HEK293T (cell line): ENCODE measurements at regions not wholly inside any gene's neighbourhood (a gene's known extent, or its start where the extent isn't known, plus 50 kb on each side); places are given as distances from the start of the nearest gene placed in this dataset.

Experiments
- CTCF ChIA-PET: fragments of 350-600 bp; formaldehyde crosslinking; extraction: SDS; loops from one replicate; lab custom pipeline; 2021; ENCODE audit warnings: antibody characterized with exemption, inconsistent platforms; lab: Yijun Ruan, JAX
- POLR2A ChIA-PET: fragments of 350-600 bp; formaldehyde crosslinking; extraction: SDS; loops from one replicate; lab custom pipeline; 2020; ENCODE audit warnings: antibody characterized with exemption, inconsistent platforms; lab: Yijun Ruan, JAX
- DNase-seq: peaks from one replicate; pipeline ENCODE4 v3.0.0; 2012; ENCODE audit warnings: mixed read lengths; ENCODE audit errors: extremely low spot score
- ARNT ChIP-seq: fragments of 450-650 bp; IDR thresholded peaks from 2 replicates; pipeline ENCODE4 v1.6.1; 2017; ENCODE audit warnings: mild to moderate bottlenecking
- BHLHE40 ChIP-seq: fragments of 450-650 bp; IDR thresholded peaks from 2 replicates; pipeline ENCODE4 v1.6.1; 2016; ENCODE audit warnings: mild to moderate bottlenecking, moderate library complexity, borderline replicate concordance
- CTBP1 ChIP-seq: fragments of 450-650 bp; IDR thresholded peaks from 2 replicates; pipeline ENCODE4 v1.6.1; 2016; ENCODE audit warnings: borderline replicate concordance
- ELF4 ChIP-seq: fragments of 450-650 bp; IDR thresholded peaks from 2 replicates; pipeline ENCODE4 v1.6.1; 2017; ENCODE audit warnings: antibody characterized with exemption
- FOXA1 ChIP-seq: fragments of 450-650 bp; IDR thresholded peaks from 2 replicates; pipeline ENCODE4 v1.6.1; 2016; ENCODE audit warnings: mild to moderate bottlenecking
- FOXK2 ChIP-seq: fragments of 450-650 bp; IDR thresholded peaks from 2 replicates; pipeline ENCODE4 v1.6.1; 2016; ENCODE audit warnings: mild to moderate bottlenecking
- FOXM1 ChIP-seq: fragments of 450-650 bp; IDR thresholded peaks from 2 replicates; pipeline ENCODE4 v1.6.1; 2017; ENCODE audit warnings: mild to moderate bottlenecking, borderline replicate concordance
- HDGF ChIP-seq: fragments of 450-650 bp; IDR thresholded peaks from 2 replicates; pipeline ENCODE4 v1.6.1; 2017; ENCODE audit warnings: antibody characterized with exemption, borderline replicate concordance
- L3MBTL2 ChIP-seq: fragments of 450-650 bp; conservative IDR thresholded peaks from 2 replicates; pipeline ENCODE4 v1.6.1; 2016; ENCODE audit warnings: mild to moderate bottlenecking
- LEF1 ChIP-seq: fragments of 450-650 bp; IDR thresholded peaks from 2 replicates; pipeline ENCODE4 v1.6.1; 2017; ENCODE audit warnings: mild to moderate bottlenecking, borderline replicate concordance
- NFRKB ChIP-seq: fragments of 450-650 bp; IDR thresholded peaks from 2 replicates; pipeline ENCODE4 v1.6.1; 2016; ENCODE audit warnings: mild to moderate bottlenecking, moderate library complexity
- PKNOX1 ChIP-seq: fragments of 450-650 bp; IDR thresholded peaks from 2 replicates; pipeline ENCODE4 v1.6.1; 2016
- SP1 ChIP-seq: fragments of 450-650 bp; IDR thresholded peaks from 2 replicates; pipeline ENCODE4 v1.6.1; 2017
- SUZ12 ChIP-seq: fragments of 450-650 bp; IDR thresholded peaks from 2 replicates; pipeline ENCODE4 v1.6.1; 2016; ENCODE audit warnings: mild to moderate bottlenecking
- TARDBP ChIP-seq: fragments of 450-650 bp; IDR thresholded peaks from 2 replicates; pipeline ENCODE4 v1.6.1; 2016
- ZNF384 ChIP-seq: fragments of 450-650 bp; IDR thresholded peaks from 2 replicates; pipeline ENCODE4 v1.6.1; 2016

DNA sequence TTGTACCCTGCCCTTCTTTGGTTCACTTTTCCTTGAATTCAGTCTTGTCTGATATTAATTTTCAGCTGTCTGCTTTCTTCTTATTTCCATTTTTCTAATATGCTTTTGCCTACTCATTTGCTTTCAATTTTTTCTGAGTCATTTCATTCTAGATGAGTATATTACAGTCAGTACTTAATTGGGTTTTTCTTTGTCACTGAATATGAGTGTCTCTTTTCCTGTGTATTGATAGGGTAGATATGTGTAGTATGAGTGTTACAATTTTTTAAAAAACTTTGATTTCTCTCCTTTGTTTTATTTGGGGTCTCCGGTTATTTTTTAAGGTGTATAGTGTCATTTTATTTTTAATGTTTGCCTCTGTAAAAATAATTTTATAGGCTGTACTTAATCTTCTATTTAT, 222.2 kb downstream of the IDS start:
- POLR2A ChIA-PET: no interaction called here
- CTCF ChIA-PET: no interaction called here
- DNase-seq: no peak
- TF ChIP-seq L3MBTL2 (no peak), LEF1 (no peak), ZNF384 (no peak), CTBP1 (no peak), NFRKB (no peak), BHLHE40 (no peak), ARNT (no peak), FOXM1 (no peak), PKNOX1 (no peak), FOXA1 (no peak)

DNA sequence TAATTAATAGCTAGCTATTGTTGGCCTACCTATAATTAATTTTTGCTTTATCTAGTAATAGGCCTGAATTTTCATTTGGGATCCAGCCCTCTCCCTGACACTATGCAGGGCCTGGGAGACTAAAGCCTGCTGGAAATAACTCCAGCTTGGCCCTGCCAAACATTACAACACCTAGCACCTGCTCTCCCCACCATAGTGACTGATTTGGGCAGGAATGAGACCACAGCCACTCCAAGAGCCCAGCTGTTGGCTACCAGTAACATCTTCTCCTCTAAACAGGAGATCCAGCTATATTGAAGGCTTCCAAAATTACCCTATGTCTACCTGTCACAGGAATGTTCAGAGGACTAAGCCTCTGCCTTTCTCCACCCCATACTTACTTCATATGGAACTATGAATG, 225.1 kb downstream of the IDS start:
- no peak for DNase-seq
- POLR2A ChIA-PET: no interaction called here
- CTCF ChIA-PET: no interaction called here
- TF ChIP-seq ZNF384: no peak
- TF ChIP-seq ARNT: no peak
- TF ChIP-seq FOXM1: no peak
- TF ChIP-seq SUZ12: no peak
- TF ChIP-seq LEF1: no peak
- no peak for TF ChIP-seq TARDBP
- no peak for TF ChIP-seq CTBP1
- no peak for TF ChIP-seq L3MBTL2

- no peak for TF ChIP-seq ARNT
- TF ChIP-seq ZNF384: no peak
- TF ChIP-seq ELF4: no peak
- TF ChIP-seq FOXM1: no peak
- no peak for TF ChIP-seq SUZ12
- TF ChIP-seq SP1: no peak
- no peak for TF ChIP-seq PKNOX1
- no peak for TF ChIP-seq L3MBTL2
- no peak for DNase-seq
- CTCF ChIA-PET: no interaction called here
- POLR2A ChIA-PET: no interaction called here
Measured at GRCh38 chrX:149275836-149276235, 229.3 kb downstream of the IDS start.

DNA sequence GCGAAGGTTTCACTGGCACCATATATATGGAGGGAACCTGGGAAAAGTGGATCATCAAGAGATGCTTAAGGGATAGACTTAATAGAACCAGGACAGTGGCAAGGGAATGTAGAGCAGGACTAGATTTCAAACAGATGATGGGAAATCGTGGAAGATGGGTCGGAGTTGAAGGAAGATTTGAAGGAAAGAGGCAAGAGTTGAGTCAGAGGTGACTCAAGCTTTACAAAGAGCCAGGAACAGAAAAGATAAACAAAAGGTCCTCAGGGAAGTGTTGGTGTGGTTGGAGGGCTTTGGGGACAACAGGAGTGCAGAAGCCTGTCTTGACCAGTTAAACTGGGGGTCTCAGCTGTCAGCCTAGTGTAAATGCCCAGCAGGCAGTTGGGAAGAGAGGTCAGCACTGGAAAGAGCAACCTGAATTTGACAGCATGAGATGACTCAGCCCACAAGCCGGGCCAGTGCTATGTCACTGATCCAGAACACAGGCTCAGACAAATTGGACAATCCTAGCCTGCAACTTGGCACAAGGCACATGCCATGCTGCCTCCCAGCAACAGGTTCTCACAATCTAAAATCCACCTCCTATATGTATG, 230.5 kb downstream of the IDS start:
- ChIA-PET CTCF (no interaction called here), POLR2A (no interaction called here)
- TF ChIP-seq BHLHE40 (no peak), LEF1 (no peak), FOXK2 (no peak), L3MBTL2 (no peak), ELF4 (no peak), FOXM1 (no peak), ZNF384 (no peak), FOXA1 (no peak), CTBP1 (no peak), NFRKB (no peak), SUZ12 (no peak), SP1 (no peak), ARNT (no peak), HDGF (no peak), TARDBP (no peak), PKNOX1 (no peak)
- no peak for DNase-seq

GRCh38 chrX:149272690-149273463, 232.2 kb downstream of the IDS start:
- ChIA-PET CTCF (no interaction called here), POLR2A (no interaction called here)
- no peak for DNase-seq
- TF ChIP-seq LEF1: no peak

DNA sequence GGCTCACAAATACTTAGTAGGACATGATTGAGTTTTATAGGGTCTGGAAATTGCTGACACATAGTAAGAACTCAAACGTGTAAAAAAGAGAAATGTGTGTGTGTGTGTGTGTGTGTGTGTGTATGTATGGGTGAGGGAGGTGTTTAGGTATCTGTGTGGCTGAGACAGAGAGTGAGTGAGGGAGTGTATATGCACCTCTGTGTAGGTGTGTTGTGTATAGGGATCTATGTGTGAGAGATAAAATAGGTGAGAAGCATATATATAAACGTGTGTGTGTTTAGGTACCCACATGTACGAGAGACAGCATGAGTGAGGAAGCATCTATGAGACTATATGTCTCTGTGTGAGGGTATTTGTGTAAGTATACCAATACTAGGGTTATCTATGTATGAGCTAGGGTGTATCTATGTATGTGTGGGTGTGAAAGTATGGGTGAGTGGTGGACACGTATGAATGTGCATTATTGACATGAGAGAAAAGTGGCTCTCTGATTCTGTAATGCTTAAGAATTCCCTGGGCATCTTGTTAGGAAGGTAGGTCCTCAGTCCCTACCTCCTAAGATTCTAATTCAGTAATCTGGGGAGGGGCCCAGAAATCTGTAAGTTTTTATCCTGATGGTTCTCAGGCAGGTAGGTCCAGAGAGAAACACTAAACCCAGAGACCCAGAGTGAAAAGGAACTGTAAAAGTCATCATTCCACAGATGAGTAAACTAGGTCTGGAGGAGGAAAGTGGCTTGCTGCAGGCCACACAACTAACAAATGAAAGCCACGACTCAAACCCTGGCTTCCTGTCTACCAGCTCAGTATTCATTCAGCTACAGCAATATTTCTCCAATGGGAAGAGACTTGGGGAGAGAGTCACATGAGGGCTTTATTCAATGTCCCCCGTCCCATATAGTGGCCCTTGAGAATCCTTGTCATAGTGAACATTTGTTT, 237.0 kb downstream of the IDS start:
- no peak for DNase-seq
- ChIA-PET CTCF (no interaction called here), POLR2A (no interaction called here)
- no peak for TF ChIP-seq FOXM1
